Activated CD4-positive, alpha-beta T cell treated with anti-CD3 and anti-CD28 coated beads, Interleukin-2, amount 10 ng/mL, durations not matched to agents 24 days and 14 days (primary cell): ENCODE measurements at regions not wholly inside any gene's neighbourhood (a gene's known extent, or its start where the extent isn't known, plus 50 kb on each side); places are given as distances from the start of the nearest gene placed in this dataset.
"Not testable (repeated sequence)": the region's sequence is repeated elsewhere in the genome, so short reads cannot be mapped to it uniquely, and the experiment has no call there.

Experiments used
- DNase-seq: peaks from one replicate; pipeline ENCODE4 v3.0.0; 2022
- H3K27ac Mint-ChIP-seq: one replicate; pipeline ENCODE4 v1.8.0; 2022; ENCODE audit warnings: mild to moderate bottlenecking, mixed read lengths
- H3K27me3 Mint-ChIP-seq: one replicate; pipeline ENCODE4 v1.8.0; 2022; ENCODE audit warnings: mixed read lengths
- H3K36me3 Mint-ChIP-seq: one replicate; pipeline ENCODE4 v1.8.0; 2022; ENCODE audit warnings: low read depth, mild to moderate bottlenecking, mixed read lengths
- H3K4me1 Mint-ChIP-seq: one replicate; pipeline ENCODE4 v1.8.0; 2021; ENCODE audit warnings: mixed read lengths
- H3K4me3 Mint-ChIP-seq: one replicate; pipeline ENCODE4 v1.8.0; 2022; ENCODE audit warnings: mild to moderate bottlenecking, moderate library complexity, mixed read lengths
- H3K9me3 Mint-ChIP-seq: one replicate; pipeline ENCODE4 v1.8.0; 2021; ENCODE audit warnings: mixed read lengths
- intact Hi-C: fragments of 100-400 bp; cut with micrococcal nuclease; formaldehyde crosslinking; loops from one replicate; pipeline ENCODE4 v1.15.1; 2023

DNA sequence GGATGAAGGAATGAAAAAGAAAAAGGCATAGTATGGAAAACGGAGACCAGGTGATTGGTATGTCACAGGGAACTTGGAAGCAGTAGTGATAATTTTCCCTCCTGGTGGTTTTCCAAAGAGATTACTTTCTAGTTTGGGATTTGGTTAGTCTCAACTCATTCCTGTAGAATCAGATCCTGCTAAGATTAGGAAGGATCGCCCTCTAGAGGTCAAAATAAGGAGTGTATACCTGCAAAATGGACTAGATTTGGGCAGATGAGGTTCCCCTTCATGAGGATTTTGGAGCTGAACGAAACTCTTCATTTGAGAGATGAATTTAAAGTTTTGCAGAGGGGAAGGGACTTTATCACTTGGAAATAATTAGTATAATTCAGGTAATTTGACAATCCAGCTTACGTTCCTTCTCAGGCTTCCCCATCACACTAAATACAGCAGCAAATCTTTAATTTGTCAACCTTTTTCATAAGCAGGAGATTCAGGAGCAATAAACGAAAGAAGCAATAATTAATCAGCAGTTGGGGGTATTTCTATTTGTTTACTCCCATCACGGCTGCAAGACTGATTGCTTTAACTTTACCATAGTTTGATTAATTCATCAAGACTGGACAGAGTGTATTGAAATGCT is 65.2 kb downstream of the CCDC195 start:
- H3K4me1 Mint-ChIP-seq, result no peaks in the 10 kb centered on the region
- peak; percentile 77 for DNase-seq
- intact Hi-C loops, result loop anchor here (1.0 to 10.0 kb wide), 3 partner anchors 64 to 294 kb away; partner anchors contain the start of gene CUL3
- no peaks in the 10 kb centered on the region for H3K36me3 Mint-ChIP-seq
- peaks cover 3% of the 10 kb centered on the region for H3K27me3 Mint-ChIP-seq
- H3K27ac Mint-ChIP-seq, result no peak overlapping the region
- no peak overlapping the region for H3K4me3 Mint-ChIP-seq
- no peaks in the 10 kb centered on the region for H3K9me3 Mint-ChIP-seq

- H3K4me3 Mint-ChIP-seq, intact Hi-C loops, H3K27ac Mint-ChIP-seq, H3K9me3 Mint-ChIP-seq, DNase-seq, H3K27me3 Mint-ChIP-seq, H3K36me3 Mint-ChIP-seq, H3K4me1 Mint-ChIP-seq: not testable (repeated sequence)
These were observed 62.5 kb upstream of the CUL3 start for GRCh38 chr2:224647684-224648083.

DNA sequence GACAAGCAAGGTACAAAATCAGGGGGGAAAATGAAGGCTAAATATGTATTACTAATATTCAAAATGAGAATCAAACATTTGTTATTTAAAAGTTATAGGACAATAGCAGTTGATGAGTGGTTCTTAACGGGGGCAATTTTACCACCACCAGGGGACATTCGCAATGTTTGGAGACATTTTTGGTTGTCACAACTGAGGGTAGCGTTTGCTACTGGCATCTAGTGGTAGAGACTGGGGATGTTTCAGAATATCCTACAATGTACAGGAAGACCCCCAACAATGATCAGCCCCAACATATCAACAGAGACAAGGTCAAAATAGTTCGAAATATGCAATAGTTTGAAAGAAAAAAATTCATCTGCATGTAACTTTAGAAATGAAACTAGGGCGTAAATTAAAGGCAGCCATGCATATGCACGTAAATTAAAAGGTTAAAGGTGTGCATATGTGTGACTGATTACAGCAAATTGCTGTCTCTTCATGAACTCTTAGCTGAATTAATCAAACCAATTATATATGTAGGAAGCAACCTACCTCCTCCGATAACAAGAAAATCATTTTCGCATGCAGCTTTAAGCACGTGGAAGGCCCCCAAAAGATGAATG is 61.2 kb upstream of the CUL3 start:
- H3K36me3 Mint-ChIP-seq, result no peaks in the 10 kb centered on the region
- H3K27me3 Mint-ChIP-seq, result peaks cover 8% of the 10 kb centered on the region
- no peak overlapping the region for H3K27ac Mint-ChIP-seq
- intact Hi-C loops, result loop anchor here (1.0 kb wide), 1 partner anchor 289 kb away; no protein-coding TSS in a partner anchor
- no peak overlapping the region for H3K4me3 Mint-ChIP-seq
- DNase-seq, result peak; percentile 62
- H3K9me3 Mint-ChIP-seq, result no peaks in the 10 kb centered on the region
- no peaks in the 10 kb centered on the region for H3K4me1 Mint-ChIP-seq

DNA sequence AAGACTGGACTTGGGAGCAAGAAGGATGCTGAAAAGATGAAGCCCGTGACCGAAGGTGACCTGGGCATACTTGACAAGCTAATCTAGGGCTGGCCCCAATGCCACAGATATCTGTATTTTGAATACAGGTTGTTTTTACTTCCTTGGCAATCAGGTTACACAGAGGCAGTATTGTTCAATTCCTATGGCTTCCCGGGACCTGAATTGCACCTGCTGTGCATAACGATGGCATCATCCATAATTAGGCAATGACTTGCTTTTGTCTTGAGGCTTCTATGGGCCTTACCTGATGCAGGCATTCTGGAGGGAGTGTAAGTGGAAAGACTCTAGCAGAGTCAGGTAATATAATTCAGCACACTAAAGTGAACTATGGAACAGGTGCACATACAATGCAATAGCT is 60.6 kb upstream of the CUL3 start:
- no peak for DNase-seq
- H3K4me3 Mint-ChIP-seq, result no peak overlapping the region
- H3K27ac Mint-ChIP-seq, result no peak overlapping the region
- no peaks in the 10 kb centered on the region for H3K4me1 Mint-ChIP-seq
- no peaks in the 10 kb centered on the region for H3K9me3 Mint-ChIP-seq
- H3K27me3 Mint-ChIP-seq, result peaks cover 6% of the 10 kb centered on the region
- intact Hi-C loops, result loop anchor here (1.0 kb wide), 1 partner anchor 288 kb away; no protein-coding TSS in a partner anchor
- H3K36me3 Mint-ChIP-seq, result no peaks in the 10 kb centered on the region

DNA sequence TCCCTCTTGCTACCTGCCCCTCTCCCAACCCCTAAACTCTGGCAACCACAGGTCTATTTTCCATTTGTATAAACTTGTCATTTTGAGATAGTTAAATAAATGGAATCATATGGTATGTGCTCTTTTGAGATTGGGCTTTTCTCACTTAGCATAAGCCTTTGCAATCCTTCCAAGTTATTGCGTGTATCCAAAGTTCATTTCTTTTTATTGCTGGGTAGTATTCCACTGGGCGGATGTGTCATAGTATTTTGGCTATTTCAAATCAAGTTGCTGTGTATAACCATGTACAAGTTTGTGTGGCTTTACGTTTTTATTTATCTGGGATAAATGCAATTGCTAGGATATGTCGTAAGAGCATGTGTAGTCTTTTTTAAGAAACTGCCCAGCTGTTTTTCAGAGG is 55.5 kb upstream of the CUL3 start:
- intact Hi-C loops, result no loop called here
- no peaks in the 10 kb centered on the region for H3K36me3 Mint-ChIP-seq
- H3K27ac Mint-ChIP-seq, result no peak overlapping the region

DNA sequence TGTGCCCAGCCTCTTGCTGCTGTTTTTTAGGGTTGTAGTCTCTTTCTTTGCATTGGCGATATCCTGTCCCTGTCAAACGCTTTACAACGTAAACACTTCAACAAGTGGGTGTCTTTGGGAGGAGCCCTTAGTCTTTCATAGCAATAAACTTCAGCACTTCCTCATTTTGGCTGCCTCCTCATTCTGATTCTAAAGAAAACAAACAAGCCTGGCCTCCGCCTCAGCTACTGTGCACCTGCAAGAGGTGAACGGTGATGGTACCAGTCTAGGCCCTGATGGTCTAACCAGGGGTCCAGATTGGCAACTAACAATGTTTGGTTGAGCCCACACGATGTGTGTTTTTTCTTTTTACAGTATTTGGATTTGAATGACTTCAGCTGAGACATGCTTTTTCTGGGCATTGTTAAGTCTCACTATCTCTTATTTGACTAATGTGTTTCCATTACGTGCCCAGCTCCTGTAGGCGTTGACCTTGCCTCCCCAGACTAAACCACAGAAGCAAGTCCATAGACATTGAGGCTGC is 53.2 kb upstream of the CUL3 start:
- peak; percentile 66 for DNase-seq
- Mint-ChIP-seq H3K36me3 (no peaks in the 10 kb centered on the region), H3K27ac (peak overlapping the region; percentile 93)

More for the DNA sequence above, 55.5 kb upstream of the CUL3 start:
- Mint-ChIP-seq H3K4me1 (peaks cover 8% of the 10 kb centered on the region), H3K4me3 (no peak overlapping the region), H3K9me3 (no peaks in the 10 kb centered on the region), H3K27me3 (peaks cover 6% of the 10 kb centered on the region)
- DNase-seq, result no peak

More for the DNA sequence above, 53.2 kb upstream of the CUL3 start:
- H3K27me3 Mint-ChIP-seq, result peaks cover 4% of the 10 kb centered on the region
- peaks cover 8% of the 10 kb centered on the region for H3K4me1 Mint-ChIP-seq
- peak overlapping the region; percentile 69 for H3K4me3 Mint-ChIP-seq
- H3K9me3 Mint-ChIP-seq, result no peaks in the 10 kb centered on the region
- intact Hi-C loops, result no loop called here
